ENCODE measurements at regions not wholly inside any gene's neighbourhood (a gene's known extent, or its start where the extent isn't known, plus 50 kb on each side); places are given as distances from the start of the nearest gene placed in this dataset.

DNA sequence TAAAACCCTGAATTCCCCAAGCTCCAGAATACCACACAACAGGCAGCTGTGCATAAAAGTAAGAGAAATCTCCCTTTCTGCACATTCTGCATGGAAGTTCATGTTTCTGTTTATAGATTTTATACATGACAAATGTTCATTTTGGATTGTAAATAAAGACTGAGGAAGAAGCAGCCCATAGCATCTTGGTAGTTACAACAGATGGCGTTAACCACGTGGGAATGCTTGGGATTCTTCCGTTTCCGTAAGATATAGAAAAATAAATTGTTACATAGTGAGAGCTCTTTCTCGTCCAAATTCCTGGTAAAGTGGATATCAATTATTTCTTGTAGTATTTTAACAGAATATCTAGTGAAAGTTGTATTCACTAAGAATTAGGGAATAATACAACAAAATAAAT lies 1016.5 kb downstream of the GRM8 start:
- TF ChIP-seq, protein P1, sequence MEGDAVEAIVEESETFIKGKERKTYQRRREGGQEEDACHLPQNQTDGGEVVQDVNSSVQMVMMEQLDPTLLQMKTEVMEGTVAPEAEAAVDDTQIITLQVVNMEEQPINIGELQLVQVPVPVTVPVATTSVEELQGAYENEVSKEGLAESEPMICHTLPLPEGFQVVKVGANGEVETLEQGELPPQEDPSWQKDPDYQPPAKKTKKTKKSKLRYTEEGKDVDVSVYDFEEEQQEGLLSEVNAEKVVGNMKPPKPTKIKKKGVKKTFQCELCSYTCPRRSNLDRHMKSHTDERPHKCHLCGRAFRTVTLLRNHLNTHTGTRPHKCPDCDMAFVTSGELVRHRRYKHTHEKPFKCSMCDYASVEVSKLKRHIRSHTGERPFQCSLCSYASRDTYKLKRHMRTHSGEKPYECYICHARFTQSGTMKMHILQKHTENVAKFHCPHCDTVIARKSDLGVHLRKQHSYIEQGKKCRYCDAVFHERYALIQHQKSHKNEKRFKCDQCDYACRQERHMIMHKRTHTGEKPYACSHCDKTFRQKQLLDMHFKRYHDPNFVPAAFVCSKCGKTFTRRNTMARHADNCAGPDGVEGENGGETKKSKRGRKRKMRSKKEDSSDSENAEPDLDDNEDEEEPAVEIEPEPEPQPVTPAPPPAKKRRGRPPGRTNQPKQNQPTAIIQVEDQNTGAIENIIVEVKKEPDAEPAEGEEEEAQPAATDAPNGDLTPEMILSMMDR (IDR thresholded peaks at IDR 0.05) = no peak
- TF ChIP-seq EZH2 (IDR thresholded peaks at IDR 0.05) = no peak
